Psoas muscle (tissue), 7 donors: ENCODE measurements at regions not wholly inside any gene's neighbourhood (a gene's known extent, or its start where the extent isn't known, plus 50 kb on each side); places are given as distances from the start of the nearest gene placed in this dataset.
"Not testable (repeated sequence)": the region's sequence is repeated elsewhere in the genome, so short reads cannot be mapped to it uniquely, and the experiment has no call there.

Source experiments
- ATAC-seq, 4 donors: fragments of 200-7000 bp; cut with Tn5 transposase; one replicate each; pipeline ENCODE4 v1.9.1; 2020; ENCODE audit warnings: moderate library complexity in 3 of 4, mild to moderate bottlenecking in 2 of 4
- DNase-seq, 2 donors: peaks; one replicate each; pipeline ENCODE4 v3.0.0-alpha.2; 2020
- H3K27ac ChIP-seq: fragments of 200-600 bp; one replicate; pipeline ENCODE4 v1.8.0; 2022
- H3K27me3 ChIP-seq, 3 donors: fragments of 200-600 bp in 1 of 3; one replicate each; pipeline versions ENCODE4 v1.6.1 to v1.8.0; 2013 to 2022; ENCODE audit warnings: low read length in 2 of 3, mild to moderate bottlenecking in 2 of 3, moderate library complexity in 1 of 3; ENCODE audit not compliant: insufficient read depth in 3 of 3
- H3K36me3 ChIP-seq, 2 donors: fragments of 200-600 bp in 1 of 2; one replicate each; pipeline versions ENCODE4 v1.6.1 to v1.8.0; 2013 to 2022; ENCODE audit warnings: low read depth in 1 of 2, mild to moderate bottlenecking in 1 of 2, moderate library complexity in 1 of 2; ENCODE audit not compliant: insufficient read depth in 1 of 2
- H3K4me1 ChIP-seq: fragments of 200-600 bp; one replicate; pipeline ENCODE4 v1.8.0; 2022
- H3K4me3 ChIP-seq: fragments of 200-600 bp; one replicate; pipeline ENCODE4 v1.8.0; 2022; ENCODE audit warnings: mild to moderate bottlenecking
- H3K9me3 ChIP-seq: fragments of 200-600 bp; one replicate; pipeline ENCODE4 v1.8.0; 2022
- CTCF ChIP-seq: fragments of 200-600 bp; IDR thresholded peaks from one replicate; pipeline ENCODE4 v1.8.0; 2022; ENCODE audit warnings: antibody characterized with exemption
- WGBS, 3 donors: extraction: QIAGEN DNeasy Blood & Tissue Kit; methylation state at CpG; one replicate each; pipeline versions ENCODE4 v1.1.6 to v1.1.7; 2013; 5-methylcytosine and 5-hydroxymethylcytosine counted together
- intact Hi-C, 2 donors: fragments of 100-400 bp; cut with DNase I; formaldehyde crosslinking; loops; one replicate each; pipeline versions ENCODE4 v1.11.0 to v1.14.2; 2022
- donor health status: healthy with polysubstance abuse.
- donor health status: DM: no; HTN: no; CAD: no; lungs with moderate emphysema.
- donor health status: Bipolar disorder and iron deficiency.
- donor health status: healthy.
- donor health status: DM: yes; HTN: yes; CAD: no.
- donor health status: DM: no; HTN: no; CAD: no.
- donor health status: DM: yes; HTN: yes; CAD: no.

- H3K27ac ChIP-seq, result no peak overlapping the region
- no peaks in the 10 kb centered on the region for H3K4me1 ChIP-seq
- DNase-seq (no peak), ATAC-seq (no peak)
- no peaks in the 10 kb centered on the region for H3K36me3 ChIP-seq
- intact Hi-C loops, result no loop called here
- H3K4me3 ChIP-seq, result no peak overlapping the region
- TF ChIP-seq CTCF, result no peak
- 72 to 79% (median 74%) methylated on average over 1 of the region's 1 CpG for WGBS, 3 donors
- no peaks in the 10 kb centered on the region for H3K27me3 ChIP-seq
- H3K9me3 ChIP-seq, result no peaks in the 10 kb centered on the region
Observed at GRCh38 chr6:130494729-130495128, 128.9 kb downstream of the TMEM200A start.

- intact Hi-C loops, result no loop called here
- no peak for DNase-seq
- H3K4me3 ChIP-seq, result no peak overlapping the region
- 88 to 94% (median 92%) methylated on average over 6 of the region's 6 CpGs for WGBS, 3 donors
- H3K27ac ChIP-seq, result no peak overlapping the region
- H3K36me3 ChIP-seq, result no peaks in the 10 kb centered on the region
- no peak for TF ChIP-seq CTCF
- ATAC-seq, result no peak
- no peaks in the 10 kb centered on the region for H3K9me3 ChIP-seq
- H3K4me1 ChIP-seq, result no peaks in the 10 kb centered on the region
- H3K27me3 ChIP-seq, result no peaks in the 10 kb centered on the region
Observed at GRCh38 chr6:130500693-130501092, 134.9 kb downstream of the TMEM200A start.

GRCh38 chr6:130503146-130503545 lies 137.3 kb downstream of the TMEM200A start:
- no peak overlapping the region for H3K4me3 ChIP-seq
- no peak for DNase-seq
- H3K9me3 ChIP-seq, result no peaks in the 10 kb centered on the region
- H3K36me3 ChIP-seq, result no peaks in the 10 kb centered on the region
- intact Hi-C loops, result no loop called here
- TF ChIP-seq CTCF, result no peak
- no peak for ATAC-seq
- H3K27ac ChIP-seq, result no peak overlapping the region
- no peaks in the 10 kb centered on the region for H3K27me3 ChIP-seq
- H3K4me1 ChIP-seq, result no peaks in the 10 kb centered on the region

- H3K9me3 ChIP-seq, result no peaks in the 10 kb centered on the region
- 41 to 57% (median 50%) methylated on average over 4 of the region's 4 CpGs for WGBS, 3 donors
- H3K4me1 ChIP-seq, result no peaks in the 10 kb centered on the region
- TF ChIP-seq CTCF, result no peak
- no peak overlapping the region for H3K27ac ChIP-seq
- no peaks in the 10 kb centered on the region for H3K36me3 ChIP-seq
- H3K4me3 ChIP-seq, result no peak overlapping the region
- H3K27me3 ChIP-seq, result no peaks in the 10 kb centered on the region
- no peak for DNase-seq
- ATAC-seq, result no peak
- intact Hi-C loops, result no loop called here
Observed at GRCh38 chr6:130505808-130506598, 140.2 kb downstream of the TMEM200A start.

GRCh38 chr6:130507005-130507665 lies 141.3 kb downstream of the TMEM200A start:
- 53 to 68% (median 57%) methylated on average over 5 of the region's 5 CpGs for WGBS, 3 donors
- not testable (repeated sequence) for DNase-seq, H3K27me3 ChIP-seq

More at GRCh38 chr6:130507005-130507665, 141.3 kb downstream of the TMEM200A start:
- H3K27ac ChIP-seq, H3K4me3 ChIP-seq, H3K4me1 ChIP-seq, H3K36me3 ChIP-seq, ATAC-seq, intact Hi-C loops, H3K9me3 ChIP-seq: not testable (repeated sequence)
